Mucosa of descending colon (tissue), 3 donors: ENCODE measurements at regions not wholly inside any gene's neighbourhood (a gene's known extent, or its start where the extent isn't known, plus 50 kb on each side); places are given as distances from the start of the nearest gene placed in this dataset.
"Not testable (repeated sequence)": the region's sequence is repeated elsewhere in the genome, so short reads cannot be mapped to it uniquely, and the experiment has no call there.

Experiments used
- ATAC-seq: fragments of 200-7000 bp; cut with Tn5 transposase; one replicate; pipeline ENCODE4 v1.9.1; 2020; ENCODE audit warnings: mild to moderate bottlenecking, moderate library complexity
- DNase-seq, 3 donors: peaks; one replicate each; pipeline ENCODE4 v3.0.0-alpha.2; 2020
- H3K36me3 ChIP-seq: fragments of 200-600 bp; one replicate; pipeline ENCODE4 v1.8.0; 2021; ENCODE audit warnings: low read depth, mild to moderate bottlenecking
- H3K4me1 ChIP-seq: fragments of 200-600 bp; one replicate; pipeline ENCODE4 v1.8.0; 2021; ENCODE audit warnings: low read depth, mild to moderate bottlenecking
- H3K4me3 ChIP-seq: fragments of 200-600 bp; one replicate; pipeline ENCODE4 v1.8.0; 2021; ENCODE audit warnings: mild to moderate bottlenecking
- H3K9me3 ChIP-seq: fragments of 200-600 bp; one replicate; pipeline ENCODE4 v1.8.0; 2021; ENCODE audit warnings: mild to moderate bottlenecking
- intact Hi-C, 2 donors: fragments of 100-400 bp; cut with DNase I in 1 of 2; cut with micrococcal nuclease in 1 of 2; formaldehyde crosslinking; loops; one replicate each; pipeline versions ENCODE4 v1.11.0 to v1.11.1; 2022; cut with DNase I, micrococcal nuclease
- TF ChIP-seq, protein P1 (sequence below): fragments of 200-600 bp; IDR thresholded peaks from one replicate; pipeline ENCODE4 v1.8.0; 2022; ENCODE audit warnings: antibody characterized with exemption, mild to moderate bottlenecking
- donor health status: DM: no; HTN: no; CAD: no; lungs with moderate emphysema.
- donor health status: DM: no; HTN: no; CAD: no.
- donor health status: DM: no; HTN: yes; CAD: no.

DNA sequence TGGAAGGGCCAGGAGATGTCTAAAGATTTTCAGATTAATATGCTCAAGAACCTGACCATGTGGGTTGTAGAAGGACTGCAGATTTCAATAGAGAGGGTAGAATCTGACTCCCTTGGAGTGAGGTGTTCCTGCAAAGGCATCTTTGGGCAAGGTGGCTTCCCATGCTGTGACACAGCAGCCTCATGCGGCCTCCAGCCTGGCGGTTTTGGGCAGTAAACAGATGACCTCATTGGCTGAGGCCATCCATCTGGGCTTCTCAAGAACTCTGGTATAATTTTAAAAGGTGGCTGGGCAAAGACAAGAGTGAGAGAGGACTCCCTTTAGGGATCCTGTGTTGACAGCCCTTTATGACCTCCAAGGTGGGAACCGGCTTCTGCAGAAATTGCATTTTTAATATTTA lies 90.3 kb upstream of the ERCC6L2 start:
- no peaks in the 10 kb centered on the region for H3K4me1 ChIP-seq
- DNase-seq, result no peak
- ATAC-seq, result no peak
- H3K9me3 ChIP-seq, result no peaks in the 10 kb centered on the region
- no peaks in the 10 kb centered on the region for H3K36me3 ChIP-seq
- TF ChIP-seq, protein P1, sequence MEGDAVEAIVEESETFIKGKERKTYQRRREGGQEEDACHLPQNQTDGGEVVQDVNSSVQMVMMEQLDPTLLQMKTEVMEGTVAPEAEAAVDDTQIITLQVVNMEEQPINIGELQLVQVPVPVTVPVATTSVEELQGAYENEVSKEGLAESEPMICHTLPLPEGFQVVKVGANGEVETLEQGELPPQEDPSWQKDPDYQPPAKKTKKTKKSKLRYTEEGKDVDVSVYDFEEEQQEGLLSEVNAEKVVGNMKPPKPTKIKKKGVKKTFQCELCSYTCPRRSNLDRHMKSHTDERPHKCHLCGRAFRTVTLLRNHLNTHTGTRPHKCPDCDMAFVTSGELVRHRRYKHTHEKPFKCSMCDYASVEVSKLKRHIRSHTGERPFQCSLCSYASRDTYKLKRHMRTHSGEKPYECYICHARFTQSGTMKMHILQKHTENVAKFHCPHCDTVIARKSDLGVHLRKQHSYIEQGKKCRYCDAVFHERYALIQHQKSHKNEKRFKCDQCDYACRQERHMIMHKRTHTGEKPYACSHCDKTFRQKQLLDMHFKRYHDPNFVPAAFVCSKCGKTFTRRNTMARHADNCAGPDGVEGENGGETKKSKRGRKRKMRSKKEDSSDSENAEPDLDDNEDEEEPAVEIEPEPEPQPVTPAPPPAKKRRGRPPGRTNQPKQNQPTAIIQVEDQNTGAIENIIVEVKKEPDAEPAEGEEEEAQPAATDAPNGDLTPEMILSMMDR, result no peak
- H3K4me3 ChIP-seq, result no peak overlapping the region
- intact Hi-C loops, result no loop called here

- Histone ChIP-seq H3K9me3 (no peaks in the 10 kb centered on the region), H3K4me1 (no peaks in the 10 kb centered on the region), H3K36me3 (no peaks in the 10 kb centered on the region), H3K4me3 (no peak overlapping the region)
- TF ChIP-seq, protein P1, result no peak
- intact Hi-C loops, result no loop called here
- no peak for ATAC-seq
- DNase-seq, result no peak
These were observed 91.2 kb upstream of the ERCC6L2 start for GRCh38 chr9:95784318-95784717.

DNA sequence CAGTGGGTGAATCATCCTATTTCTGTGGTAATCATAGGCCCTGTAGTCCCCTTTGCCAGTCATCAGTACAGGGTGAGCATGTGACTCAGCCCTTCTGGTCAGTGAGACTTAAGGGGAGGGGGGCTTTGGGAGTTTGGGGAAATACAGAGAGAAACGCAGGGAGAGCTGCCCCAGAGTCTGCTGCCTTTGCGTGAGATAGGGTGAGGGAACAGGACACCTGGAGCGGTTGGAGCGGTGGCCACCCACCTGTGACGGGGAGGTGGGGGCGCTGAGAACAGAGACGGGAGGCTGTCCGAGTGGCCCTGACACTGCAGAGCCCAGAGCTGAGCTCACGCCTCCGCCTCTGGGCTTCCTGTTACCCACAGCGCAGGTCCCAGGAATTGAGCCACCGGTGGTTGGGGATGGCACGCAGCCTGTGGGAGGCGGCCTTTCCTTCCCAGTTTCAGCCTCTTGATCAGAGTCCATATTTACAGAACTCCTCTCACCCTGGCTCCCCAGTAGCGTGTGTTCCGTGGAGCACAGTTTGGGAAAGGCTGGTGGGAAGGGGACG lies 92.0 kb upstream of the ERCC6L2 start:
- TF ChIP-seq, protein P1, result no peak
- no peaks in the 10 kb centered on the region for H3K9me3 ChIP-seq
- no peaks in the 10 kb centered on the region for H3K36me3 ChIP-seq
- no peak overlapping the region for H3K4me3 ChIP-seq
- DNase-seq, result no peak
- intact Hi-C loops, result no loop called here
- no peak for ATAC-seq
- no peaks in the 10 kb centered on the region for H3K4me1 ChIP-seq

DNA sequence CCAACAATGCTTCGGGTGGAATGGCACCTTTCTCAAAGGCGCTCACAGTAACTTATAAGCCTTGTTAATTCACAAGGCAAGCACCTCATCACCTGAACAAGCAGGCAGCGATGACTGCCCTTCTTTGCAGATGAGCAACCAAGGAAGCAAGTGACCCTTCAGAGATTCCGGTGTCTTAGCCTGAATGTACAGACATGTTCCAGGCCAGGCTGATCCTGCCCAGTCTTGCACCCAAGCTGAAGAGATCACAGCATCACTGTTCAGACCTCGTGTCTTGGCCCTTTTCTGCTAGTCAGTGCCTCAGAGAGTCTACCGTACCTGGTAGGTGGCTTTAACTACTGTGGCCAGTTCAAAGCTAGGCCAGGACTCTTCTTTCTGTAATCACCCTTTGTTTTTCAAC lies 94.7 kb upstream of the ERCC6L2 start:
- TF ChIP-seq, protein P1, result no peak
- Histone ChIP-seq H3K9me3 (no peaks in the 10 kb centered on the region), H3K36me3 (no peaks in the 10 kb centered on the region), H3K4me1 (no peaks in the 10 kb centered on the region), H3K4me3 (no peak overlapping the region)
- intact Hi-C loops, result no loop called here
- DNase-seq (no peak), ATAC-seq (no peak)

- DNase-seq (no peak), ATAC-seq (no peak)
- no peaks in the 10 kb centered on the region for H3K9me3 ChIP-seq
- H3K36me3 ChIP-seq, result no peaks in the 10 kb centered on the region
- H3K4me3 ChIP-seq, result no peak overlapping the region
- H3K4me1 ChIP-seq, result no peaks in the 10 kb centered on the region
- TF ChIP-seq, protein P1, result no peak
- intact Hi-C loops, result no loop called here
These were observed 95.4 kb upstream of the ERCC6L2 start for GRCh38 chr9:95780121-95780520.

DNA sequence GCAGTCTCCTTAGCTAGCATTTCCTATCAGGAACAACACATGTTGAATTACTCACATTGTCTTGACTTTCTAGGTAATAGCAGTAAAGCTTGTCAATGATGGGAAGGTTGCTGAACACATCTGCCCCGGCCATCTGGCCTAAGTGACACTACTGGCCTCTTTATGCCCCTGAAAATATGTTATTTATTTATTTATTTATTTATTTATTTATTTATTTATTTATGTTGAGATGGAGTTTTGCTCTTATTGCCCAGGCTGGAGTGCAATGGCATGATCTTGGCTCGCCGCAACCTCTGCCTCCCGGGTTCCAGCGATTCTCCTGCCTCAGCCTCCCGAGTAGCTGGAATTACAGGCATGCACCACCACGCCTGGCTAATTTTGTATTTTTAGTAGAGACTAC lies 95.9 kb upstream of the ERCC6L2 start:
- H3K36me3 ChIP-seq, H3K4me1 ChIP-seq, H3K4me3 ChIP-seq, intact Hi-C loops, ATAC-seq, H3K9me3 ChIP-seq, DNase-seq: not testable (repeated sequence)
